ENCODE measurements at regions not wholly inside any gene's neighbourhood (a gene's known extent, or its start where the extent isn't known, plus 50 kb on each side); places are given as distances from the start of the nearest gene placed in this dataset.

DNA sequence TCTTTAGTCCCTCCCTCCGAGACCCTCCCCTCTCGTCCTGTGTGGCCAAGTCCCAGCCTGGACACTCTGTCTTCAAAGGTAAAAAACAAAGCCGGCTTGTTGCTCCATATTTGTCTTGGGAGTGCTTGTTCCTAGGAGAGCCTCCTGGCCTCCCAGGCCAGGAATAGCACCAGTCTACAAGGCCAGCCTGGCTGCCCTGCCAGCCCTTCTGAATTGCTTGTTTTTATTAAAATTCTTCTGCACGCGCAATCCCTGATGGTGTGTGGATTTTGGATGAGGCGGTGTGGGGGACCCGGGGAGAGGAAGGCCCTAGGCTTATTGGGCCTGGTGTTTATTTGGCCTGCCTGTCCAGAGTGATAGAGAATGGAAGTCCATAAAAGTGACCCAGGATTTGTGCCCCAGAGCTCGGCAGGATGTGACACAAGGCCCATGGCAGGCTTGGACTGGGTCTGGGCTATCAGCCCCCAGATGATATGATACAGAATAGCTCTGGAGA, 297.3 kb downstream of the CYP26B1 start:
- Histone ChIP-seq H3K14ac (ENCODE audit: insufficient read length) (no peak overlapping the region), H2AFZ (ENCODE audit: low read length) (no peak overlapping the region), H2BK15ac (ENCODE audit: low read length) (no peak overlapping the region), H3K36me3 (ENCODE audit: control insufficient read depth in 2 of 4, insufficient read depth in 4 of 4, low read length in 3 of 4) (no peaks in the 10 kb centered on the region), H3K23ac (ENCODE audit: insufficient read length) (no peak overlapping the region), H3K27ac (ENCODE audit: low read depth, low read length) (no peak overlapping the region), H3K56ac (replicated peaks; ENCODE audit: insufficient read length, low read depth, low read length) (no peak overlapping the region), H3K23me2 (ENCODE audit: low read depth, low read length) (no peaks in the 10 kb centered on the region), H4K91ac (replicated peaks; ENCODE audit: insufficient read length, low read length) (no peak overlapping the region), H3K9me3 (ENCODE audit: insufficient read depth in 2 of 2, low read depth in 1 of 2, low read length in 1 of 2) (no peaks in the 10 kb centered on the region), H2BK120ac (replicated peaks; ENCODE audit: low read depth, low read length) (no peak overlapping the region), H3K4me2 (ENCODE audit: insufficient read depth in 1 of 2, low read depth in 2 of 2, low read length in 2 of 2) (no peak overlapping the region), H3K4ac (replicated peaks; ENCODE audit: insufficient read length, low read depth, low read length) (no peak overlapping the region), H3K4me3 (ENCODE audit: extremely low read depth in 1 of 4, insufficient read depth in 2 of 4, low read depth in 3 of 4, low read length in 4 of 4) (no peak overlapping the region), H4K5ac (ENCODE audit: insufficient read length, low read depth, low read length) (no peak overlapping the region), H2BK5ac (ENCODE audit: low read depth, low read length) (no peak overlapping the region), H4K20me1 (replicated peaks in 1 of 2; ENCODE audit: control insufficient read depth in 1 of 2, insufficient read depth in 2 of 2, low read length in 2 of 2) (no peaks in the 10 kb centered on the region), H3K18ac (ENCODE audit: extremely low read depth, low read length) (no peak overlapping the region), H4K8ac (ENCODE audit: extremely low read depth, insufficient read depth, low read length) (no peak overlapping the region), H3K9ac (replicated peaks in 1 of 4; ENCODE audit: extremely low read depth in 1 of 4, low read depth in 3 of 4, low read length in 3 of 4) (no peak overlapping the region), H2BK12ac (ENCODE audit: low read depth, low read length) (no peak overlapping the region), H3K79me1 (ENCODE audit: low read depth, low read length) (no peaks in the 10 kb centered on the region), H2AK5ac (ENCODE audit: low read depth, low read length) (no peak overlapping the region), H3K4me1 (replicated peaks in 1 of 4; ENCODE audit: control insufficient read depth in 3 of 4, insufficient read depth in 4 of 4, low read length in 3 of 4) (no peaks in the 10 kb centered on the region; a peak in 1 of 7 replicates), H3K79me2 (ENCODE audit: control insufficient read depth in 1 of 2, insufficient read depth in 2 of 2, low read length in 2 of 2) (no peaks in the 10 kb centered on the region), H3K27me3 (replicated peaks in 1 of 4; ENCODE audit: control insufficient read depth in 3 of 4, extremely low read depth in 1 of 4, insufficient read depth in 3 of 4, low read length in 3 of 4) (no peaks in the 10 kb centered on the region), H2BK20ac (ENCODE audit: low read length) (no peak overlapping the region)
- DNase-seq (ENCODE audit: low read depth in 1 of 2, low spot score in 2 of 2) (no peak), FAIRE-seq (no peak)
- ChIA-PET CTCF (ENCODE audit: partially characterized antibody) (interaction anchor here (0.6 to 1.5 kb wide), 3 partner anchors 21 to 246 kb away, joined by 3 to 6 read pairs (median 3); no protein-coding TSS in a partner anchor), POLR2A (ENCODE audit: partially characterized antibody) (no interaction called here)
- TF ChIP-seq SP1 (IDR thresholded peaks at IDR 0.05; ENCODE audit: low read depth, low read length): no peak
- no peak for TF ChIP-seq RBBP5 (IDR thresholded peaks at IDR 0.05; ENCODE audit: borderline replicate concordance, low read depth, low read length)
- TF ChIP-seq SP4 (IDR thresholded peaks at IDR 0.05; ENCODE audit: low read length): no peak
- no peak for TF ChIP-seq JUND (IDR thresholded peaks at IDR 0.05; ENCODE audit: low read length)
- TF ChIP-seq GABPA (IDR thresholded peaks at IDR 0.05; ENCODE audit: borderline replicate concordance, insufficient read depth, low read length): no peak
- no peak for TF ChIP-seq EP300 (IDR thresholded peaks at IDR 0.05; ENCODE audit: borderline replicate concordance in 1 of 2, low read depth in 2 of 2, low read length in 2 of 2)
- no peak for TF ChIP-seq HDAC2 (IDR thresholded peaks at IDR 0.05; ENCODE audit: borderline replicate concordance in 1 of 2, low read depth in 2 of 2, low read length in 2 of 2)
- TF ChIP-seq KDM4A (IDR thresholded peaks at IDR 0.05; ENCODE audit: low read depth, low read length, severe bottlenecking): no peak
- TF ChIP-seq TCF12 (IDR thresholded peaks at IDR 0.05; ENCODE audit: low read depth, low read length): no peak
- WGBS, 2 experiments (ENCODE audit: extremely low coverage in 1 of 2, insufficient coverage in 1 of 2, insufficient read length in 1 of 2, insufficient replicate concordance in 2 of 2, low coverage in 1 of 2, low lambda C conversion rate in 2 of 2, missing lambda C conversion rate in 1 of 2): 93% methylated on average over 8 of the region's 8 CpGs; no CpG with 5 or more reads in 1 of the 2 experiments
